Esophagus squamous epithelium (tissue), 4 donors: ENCODE measurements at regions not wholly inside any gene's neighbourhood (a gene's known extent, or its start where the extent isn't known, plus 50 kb on each side); places are given as distances from the start of the nearest gene placed in this dataset.

ENCODE experiments used
- POLR2A ChIP-seq, 4 donors: fragments of 450-650 bp; IDR thresholded peaks; one replicate each; pipeline ENCODE4 v1.6.1; 2017; ENCODE audit warnings: antibody characterized with exemption in 4 of 4, mild to moderate bottlenecking in 4 of 4, moderate library complexity in 3 of 4
- TF ChIP-seq, protein P1 (sequence below), 6 experiments: fragments of 450-650 bp in 4 of 6; fragments of 200-600 bp in 2 of 6; sonication (generic) in 2 of 6; IDR thresholded peaks; one replicate each; pipeline ENCODE4 v1.5.1; 2016 to 2019; ENCODE audit warnings: antibody characterized with exemption in 6 of 6, mild to moderate bottlenecking in 4 of 6, moderate library complexity in 4 of 6

DNA sequence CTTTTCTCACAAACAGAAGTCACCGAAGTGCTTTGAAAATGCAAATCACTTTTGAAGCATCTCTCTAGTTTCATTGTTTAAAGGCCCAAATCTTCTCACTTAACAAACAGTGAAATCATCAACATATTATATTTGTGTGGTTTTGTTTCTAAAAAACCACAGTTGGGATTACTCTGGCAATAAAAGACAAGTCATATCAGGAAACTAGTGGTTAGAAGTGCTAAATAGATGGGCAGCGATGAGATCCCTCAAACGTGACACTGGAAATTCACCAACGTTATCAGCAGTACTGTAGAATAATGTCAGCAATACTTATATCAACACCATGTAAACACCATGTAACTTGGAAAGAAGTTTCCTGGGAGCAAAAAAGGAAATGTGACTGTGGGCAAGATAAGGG lies 893.5 kb downstream of the SUCLG1 start:
- no peak for TF ChIP-seq POLR2A (IDR thresholded peaks at IDR 0.05)
- TF ChIP-seq, protein P1, sequence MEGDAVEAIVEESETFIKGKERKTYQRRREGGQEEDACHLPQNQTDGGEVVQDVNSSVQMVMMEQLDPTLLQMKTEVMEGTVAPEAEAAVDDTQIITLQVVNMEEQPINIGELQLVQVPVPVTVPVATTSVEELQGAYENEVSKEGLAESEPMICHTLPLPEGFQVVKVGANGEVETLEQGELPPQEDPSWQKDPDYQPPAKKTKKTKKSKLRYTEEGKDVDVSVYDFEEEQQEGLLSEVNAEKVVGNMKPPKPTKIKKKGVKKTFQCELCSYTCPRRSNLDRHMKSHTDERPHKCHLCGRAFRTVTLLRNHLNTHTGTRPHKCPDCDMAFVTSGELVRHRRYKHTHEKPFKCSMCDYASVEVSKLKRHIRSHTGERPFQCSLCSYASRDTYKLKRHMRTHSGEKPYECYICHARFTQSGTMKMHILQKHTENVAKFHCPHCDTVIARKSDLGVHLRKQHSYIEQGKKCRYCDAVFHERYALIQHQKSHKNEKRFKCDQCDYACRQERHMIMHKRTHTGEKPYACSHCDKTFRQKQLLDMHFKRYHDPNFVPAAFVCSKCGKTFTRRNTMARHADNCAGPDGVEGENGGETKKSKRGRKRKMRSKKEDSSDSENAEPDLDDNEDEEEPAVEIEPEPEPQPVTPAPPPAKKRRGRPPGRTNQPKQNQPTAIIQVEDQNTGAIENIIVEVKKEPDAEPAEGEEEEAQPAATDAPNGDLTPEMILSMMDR (IDR thresholded peaks at IDR 0.05), result no peak
